ENCODE measurements at regions not wholly inside any gene's neighbourhood (a gene's known extent, or its start where the extent isn't known, plus 50 kb on each side); places are given as distances from the start of the nearest gene placed in this dataset.

DNA sequence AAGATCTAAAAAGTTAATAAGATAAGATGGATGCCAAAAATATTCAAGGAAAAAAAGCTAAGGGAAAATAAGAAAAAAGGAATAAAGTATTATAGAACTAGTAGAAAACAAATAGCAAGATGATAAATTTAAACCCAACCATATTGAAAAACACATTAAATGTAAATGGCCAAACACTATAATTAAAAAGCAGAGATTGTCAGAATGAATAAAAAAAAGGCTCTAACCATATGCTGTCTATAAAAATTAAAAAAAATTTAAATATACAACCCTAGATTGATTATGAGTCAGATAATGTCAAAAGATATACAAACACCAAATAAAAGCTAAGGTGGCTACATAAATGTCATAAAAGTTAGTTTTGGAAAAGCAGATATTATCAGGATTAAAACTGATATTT is 617.5 kb upstream of the SGCG start:
- DNase-seq (ENCODE audit: extremely low read depth in 1 of 4, low spot score in 3 of 4): no peak
- TF ChIP-seq ZNF507 (tag; conservative IDR thresholded peaks at IDR 0.05): peak; percentile 92
- TF ChIP-seq, protein P1, sequence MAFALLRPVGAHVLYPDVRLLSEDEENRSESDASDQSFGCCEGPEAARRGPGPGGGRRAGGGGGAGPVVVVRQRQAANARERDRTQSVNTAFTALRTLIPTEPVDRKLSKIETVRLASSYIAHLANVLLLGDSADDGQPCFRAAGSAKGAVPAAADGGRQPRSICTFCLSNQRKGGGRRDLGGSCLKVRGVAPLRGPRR (CRISPR knock-in tag; IDR thresholded peaks at IDR 0.05): no peak
- TF ChIP-seq GATAD2B (IDR thresholded peaks at IDR 0.05; ENCODE audit: borderline replicate concordance): no peak
- TF ChIP-seq MCM2 (IDR thresholded peaks at IDR 0.05; ENCODE audit: low read depth): no peak
- Histone ChIP-seq H3K27ac (ENCODE audit: extremely low read depth, low read depth, low read length) (no peak overlapping the region), H3K27me3 (ENCODE audit: control insufficient read depth in 2 of 2, insufficient read depth in 2 of 2, low read length in 2 of 2) (no peaks in the 10 kb centered on the region), H3K9ac (ENCODE audit: insufficient read depth in 1 of 2, low read depth in 2 of 2, low read length in 2 of 2) (no peak overlapping the region), H3K4me2 (ENCODE audit: insufficient read depth, low read length) (no peak overlapping the region), H4K20me1 (replicated peaks; ENCODE audit: control insufficient read depth, insufficient read depth, low read length) (no peaks in the 10 kb centered on the region), H3K9me3 (replicated peaks; ENCODE audit: control insufficient read depth, insufficient read depth, low read depth, low read length) (no peaks in the 10 kb centered on the region), H3K4me3 (no peak overlapping the region), H3K36me3 (ENCODE audit: control insufficient read depth, insufficient read depth, low read length) (no peaks in the 10 kb centered on the region), H3K79me2 (ENCODE audit: control insufficient read depth, insufficient read depth, low read length) (no peaks in the 10 kb centered on the region), H3K4me1 (replicated peaks in 1 of 2; ENCODE audit: control insufficient read depth in 2 of 2, insufficient read depth in 2 of 2, low read length in 2 of 2) (no peaks in the 10 kb centered on the region), H3K9me1 (ENCODE audit: control insufficient read depth, insufficient read depth, low read length) (no peaks in the 10 kb centered on the region), H2AFZ (ENCODE audit: low read depth, low read length) (no peak overlapping the region)
- BruUV-seq (replicated peaks): no TSS peak
- in situ Hi-C loops (cut with MboI): no loop called here
- intact Hi-C loops (cut with micrococcal nuclease): no loop called here
- CTCF ChIA-PET (ENCODE audit: low intra/inter-chr PET ratio): no interaction called here
- POLR2A ChIA-PET: no interaction called here
- no peak for FAIRE-seq
- ATAC-seq: no peak

DNA sequence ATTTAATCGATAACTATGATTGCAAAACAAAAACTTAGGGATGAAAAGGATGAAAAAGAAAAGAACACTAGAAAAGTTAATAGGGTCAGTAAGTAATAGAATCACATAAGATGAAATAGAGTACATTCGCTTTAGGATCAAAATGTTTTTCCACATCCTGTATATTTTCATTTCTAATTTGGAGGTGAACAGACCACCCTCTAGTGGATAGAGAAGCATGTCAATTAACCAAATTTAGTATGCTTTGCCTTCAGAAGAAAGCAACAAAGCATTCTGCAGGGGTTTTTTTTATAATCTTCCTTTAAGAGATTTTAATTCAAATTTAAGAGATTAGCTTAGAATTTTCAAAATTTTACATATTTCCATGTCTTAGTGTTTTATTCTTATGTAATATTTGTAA is 611.0 kb upstream of the SGCG start:
- TF ChIP-seq CTBP1 (IDR thresholded peaks at IDR 0.05; ENCODE audit: borderline replicate concordance) (no peak), HMG20A (CRISPR knock-in tag; conservative IDR thresholded peaks at IDR 0.05) (no peak), ZNF561 (CRISPR knock-in tag; conservative IDR thresholded peaks at IDR 0.05) (no peak), TFAM (CRISPR knock-in tag; conservative IDR thresholded peaks at IDR 0.05) (no peak)
- H3K27ac ChIP-seq (ENCODE audit: extremely low read depth, low read depth, low read length): no peak overlapping the region
- H3K79me2 ChIP-seq (ENCODE audit: control insufficient read depth, insufficient read depth, low read length): no peaks in the 10 kb centered on the region
- in situ Hi-C loops (cut with MboI): no loop called here
- DNase-seq (ENCODE audit: extremely low read depth in 1 of 4, low spot score in 3 of 4): no peak
- no peak overlapping the region for H2AFZ ChIP-seq (ENCODE audit: low read depth, low read length)
- no peaks in the 10 kb centered on the region for H3K36me3 ChIP-seq (ENCODE audit: control insufficient read depth, insufficient read depth, low read length)
- no peak for ATAC-seq
- no peak for FAIRE-seq
- no peaks in the 10 kb centered on the region for H3K9me3 ChIP-seq (replicated peaks; ENCODE audit: control insufficient read depth, insufficient read depth, low read depth, low read length)
- no peaks in the 10 kb centered on the region for H3K4me1 ChIP-seq (replicated peaks in 1 of 2; ENCODE audit: control insufficient read depth in 2 of 2, insufficient read depth in 2 of 2, low read length in 2 of 2)
- POLR2A ChIA-PET: no interaction called here
- no peak overlapping the region for H3K4me2 ChIP-seq (ENCODE audit: insufficient read depth, low read length)
- no peak overlapping the region for H3K9ac ChIP-seq (ENCODE audit: insufficient read depth in 1 of 2, low read depth in 2 of 2, low read length in 2 of 2)
- no peaks in the 10 kb centered on the region for H3K27me3 ChIP-seq (ENCODE audit: control insufficient read depth in 2 of 2, insufficient read depth in 2 of 2, low read length in 2 of 2)
- BruUV-seq (replicated peaks): no TSS peak
- CTCF ChIA-PET (ENCODE audit: low intra/inter-chr PET ratio): no interaction called here
- H3K9me1 ChIP-seq (ENCODE audit: control insufficient read depth, insufficient read depth, low read length): no peaks in the 10 kb centered on the region
- H3K4me3 ChIP-seq: no peak overlapping the region
- H4K20me1 ChIP-seq (replicated peaks; ENCODE audit: control insufficient read depth, insufficient read depth, low read length): no peaks in the 10 kb centered on the region
- 0% methylated on average over 2 of the region's 2 CpGs for WGBS (ENCODE audit: insufficient coverage, low coverage, missing lambda C conversion rate)
- intact Hi-C loops (cut with micrococcal nuclease): no loop called here
